GM23248 (cell line): ENCODE measurements at regions not wholly inside any gene's neighbourhood (a gene's known extent, or its start where the extent isn't known, plus 50 kb on each side); places are given as distances from the start of the nearest gene placed in this dataset.

Source experiments
- DNase-seq: peaks from one replicate; pipeline ENCODE4 v3.0.0-alpha.2; 2015
- H2AFZ ChIP-seq: fragments of 200-600 bp; sonication (generic); 2 replicates; pipeline ENCODE4 v1.6.1; 2016; ENCODE audit warnings: antibody characterized with exemption
- H3F3A ChIP-seq: fragments of 200-600 bp; sonication (generic); 2 replicates; pipeline ENCODE4 v1.6.1; 2016; ENCODE audit warnings: mild to moderate bottlenecking, antibody characterized with exemption, mixed run types; ENCODE audit not compliant: insufficient read depth
- H3K27ac ChIP-seq: fragments of 200-600 bp; sonication (generic); 2 replicates; pipeline ENCODE4 v1.5.1; 2016; ENCODE audit warnings: mild to moderate bottlenecking
- H3K27me3 ChIP-seq: fragments of 200-600 bp; sonication (generic); replicated peaks from 2 replicates; pipeline ENCODE4 v1.6.1; 2016; ENCODE audit warnings: mild to moderate bottlenecking; ENCODE audit not compliant: insufficient read depth
- H3K36me3 ChIP-seq: fragments of 200-600 bp; sonication (generic); 2 replicates; pipeline ENCODE4 v1.6.1; 2016; ENCODE audit warnings: low read depth, mild to moderate bottlenecking
- H3K4me1 ChIP-seq: fragments of 200-600 bp; sonication (generic); 2 replicates; pipeline ENCODE4 v1.6.1; 2016; ENCODE audit warnings: mild to moderate bottlenecking; ENCODE audit not compliant: insufficient read depth
- H3K4me2 ChIP-seq: fragments of 200-600 bp; sonication (generic); one replicate; pipeline ENCODE4 v1.6.1; 2016; ENCODE audit warnings: mild to moderate bottlenecking; ENCODE audit not compliant: unreplicated experiment
- H3K4me3 ChIP-seq: fragments of 200-600 bp; sonication (generic); 2 replicates; pipeline ENCODE4 v1.5.1; 2016; ENCODE audit warnings: mild to moderate bottlenecking
- H3K79me2 ChIP-seq: fragments of 200-600 bp; sonication (generic); 2 replicates; pipeline ENCODE4 v1.6.1; 2016; ENCODE audit warnings: mild to moderate bottlenecking; ENCODE audit not compliant: insufficient read depth
- H3K9ac ChIP-seq: fragments of 200-600 bp; sonication (generic); 2 replicates; pipeline ENCODE4 v1.6.1; 2016; ENCODE audit warnings: mild to moderate bottlenecking
- H3K9me2 ChIP-seq: fragments of 200-600 bp; sonication (generic); 2 replicates; pipeline ENCODE4 v1.6.1; 2016; ENCODE audit warnings: mixed run types, mild to moderate bottlenecking, moderate library complexity; ENCODE audit not compliant: insufficient read depth
- H3K9me3 ChIP-seq: fragments of 200-600 bp; sonication (generic); one replicate; pipeline ENCODE4 v1.6.1; 2017; ENCODE audit warnings: low read depth
- H4K20me1 ChIP-seq: fragments of 200-600 bp; sonication (generic); 2 replicates; pipeline ENCODE4 v1.6.0; 2016; ENCODE audit not compliant: insufficient read depth
- EZH2 ChIP-seq: fragments of 200-600 bp; sonication (generic); IDR thresholded peaks from 2 replicates; pipeline ENCODE4 v1.6.1; 2018; ENCODE audit warnings: antibody characterized with exemption, mild to moderate bottlenecking; ENCODE audit not compliant: insufficient read depth, poor library complexity, severe bottlenecking
- EZH2phosphoT487 ChIP-seq: fragments of 200-600 bp; sonication (generic); IDR thresholded peaks from 2 replicates; pipeline ENCODE4 v1.6.1; 2018; ENCODE audit warnings: antibody characterized with exemption, moderate library complexity, mild to moderate bottlenecking, low read depth; ENCODE audit not compliant: insufficient read depth
- WGBS, 2 experiments: methylation state at CpG; one replicate each; pipeline ENCODE4 v1.1.6; 2015 to 2017; ENCODE audit warnings: low lambda C conversion rate in 2 of 2, low coverage in 1 of 2; ENCODE audit errors: missing lambda C conversion rate in 2 of 2; 5-methylcytosine and 5-hydroxymethylcytosine counted together
- in situ Hi-C: fragments of 300-500 bp; cut with MboI; formaldehyde crosslinking; loops from 2 replicates; pipeline ENCODE4 v1.15.0; 2020

- TF ChIP-seq EZH2 (no peak), EZH2phosphoT487 (no peak)
- peaks cover 12% of the 10 kb centered on the region; the same call in 1 of the 2 replicates for H3K4me1 ChIP-seq
- no peaks in the 10 kb centered on the region for H4K20me1 ChIP-seq
- no peak overlapping the region for H3K4me3 ChIP-seq
- H3K9me2 ChIP-seq: no peaks in the 10 kb centered on the region
- no peaks in the 10 kb centered on the region for H3F3A ChIP-seq
- in situ Hi-C loops: no loop called here
- no peak overlapping the region for H3K4me2 ChIP-seq
- peaks cover 27% of the 10 kb centered on the region for H3K27me3 ChIP-seq
- no peak overlapping the region for H3K27ac ChIP-seq
- H3K79me2 ChIP-seq: no peaks in the 10 kb centered on the region
- H3K9me3 ChIP-seq: no peaks in the 10 kb centered on the region
- no peaks in the 10 kb centered on the region for H3K36me3 ChIP-seq
- H2AFZ ChIP-seq: no peak overlapping the region
- 80 to 84% methylated on average over 3 of the region's 3 CpGs for WGBS, 2 experiments
- DNase-seq: no peak
- H3K9ac ChIP-seq: no peak overlapping the region
Measured at GRCh38 chr18:59087391-59087790, 52.3 kb upstream of the SEC11C start.
